SK-N-SH (cell line): ENCODE measurements at regions not wholly inside any gene's neighbourhood (a gene's known extent, or its start where the extent isn't known, plus 50 kb on each side); places are given as distances from the start of the nearest gene placed in this dataset.

Source experiments
- CTCF ChIA-PET: fragments of 300-600, 350-600 bp; formaldehyde crosslinking; extraction: SDS; loops from one replicate; lab custom pipeline; 2021; lab: Yijun Ruan, JAX
- POLR2A ChIA-PET: fragments of 350-600 bp; sonication (Branson Sonifier 250); formaldehyde crosslinking; extraction: SDS; loops from one replicate; lab custom pipeline; 2020; ENCODE audit warnings: antibody characterized with exemption, inconsistent platforms; lab: Yijun Ruan, JAX
- DNase-seq: peaks from one replicate; pipeline ENCODE4 v3.0.0; 2012
- H2AFZ ChIP-seq: fragments of 200-600 bp; sonication (generic); 2 replicates; pipeline ENCODE4 v1.8.1; 2016; ENCODE audit warnings: antibody characterized with exemption, mild to moderate bottlenecking, low read depth
- H3F3A ChIP-seq: fragments of 200-600 bp; sonication (generic); replicated peaks from 2 replicates; pipeline ENCODE3; 2016; ENCODE audit warnings: antibody characterized with exemption, mild to moderate bottlenecking; ENCODE audit not compliant: insufficient read depth
- H3K27ac ChIP-seq, 2 experiments: fragments of 200-500 bp in 1 of 2; fragments of 200-600 bp in 1 of 2; sonication (Bioruptor generic) in 1 of 2; sonication (generic), shearing (Covaris generic) in 1 of 2; 2 replicates each; pipeline versions ENCODE4 v1.5.1 to v1.6.1; 2014 to 2016; ENCODE audit warnings: low read depth in 2 of 2, inconsistent platforms in 1 of 2, low read length in 1 of 2, mild to moderate bottlenecking in 1 of 2, mixed read lengths in 1 of 2
- H3K27me3 ChIP-seq: fragments of 200-600 bp; sonication (generic), shearing (Covaris generic); 2 replicates; pipeline ENCODE4 v1.6.1; 2016; ENCODE audit warnings: mixed run types; ENCODE audit not compliant: insufficient read depth
- H3K36me3 ChIP-seq, 2 experiments: fragments of 200-500 bp in 1 of 2; fragments of 200-600 bp in 1 of 2; sonication (Bioruptor generic) in 1 of 2; sonication (generic) in 1 of 2; replicated peaks in 1 of 2; 2 replicates each; pipeline versions ENCODE3 to v1.5.1; 2014 to 2016; ENCODE audit warnings: low read length in 1 of 2, mild to moderate bottlenecking in 1 of 2; ENCODE audit not compliant: insufficient read depth in 2 of 2, control insufficient read depth in 1 of 2
- H3K4me1 ChIP-seq, 2 experiments: fragments of 200-500 bp in 1 of 2; fragments of 200-600 bp in 1 of 2; sonication (Bioruptor generic) in 1 of 2; sonication (generic), shearing (Covaris generic) in 1 of 2; 2 replicates each; pipeline versions ENCODE4 v1.5.1 to v1.6.1; 2014 to 2016; ENCODE audit warnings: low read depth in 1 of 2, low read length in 1 of 2, mixed run types in 1 of 2; ENCODE audit not compliant: insufficient read depth in 2 of 2, control insufficient read depth in 1 of 2
- H3K4me2 ChIP-seq: fragments of 200-600 bp; sonication (generic), shearing (Covaris generic); 2 replicates; pipeline ENCODE4 v1.6.1; 2017; ENCODE audit warnings: mixed run types
- H3K4me3 ChIP-seq, 2 experiments: fragments of 200-500 bp in 1 of 2; fragments of 200-600 bp in 1 of 2; sonication (Bioruptor generic) in 1 of 2; sonication (generic), shearing (Covaris generic) in 1 of 2; 2 replicates each; pipeline versions ENCODE4 v1.5.1 to v1.8.1; 2014 to 2016; ENCODE audit warnings: low read depth in 2 of 2, inconsistent platforms in 1 of 2, low read length in 1 of 2, mild to moderate bottlenecking in 1 of 2, mixed read lengths in 1 of 2, moderate library complexity in 1 of 2
- H3K79me2 ChIP-seq: fragments of 200-600 bp; sonication (generic); 2 replicates; pipeline ENCODE4 v1.8.1; 2017; ENCODE audit warnings: mild to moderate bottlenecking; ENCODE audit not compliant: insufficient read depth
- H3K9ac ChIP-seq: fragments of 200-600 bp; sonication (generic); 2 replicates; pipeline ENCODE4 v1.6.1; 2017; ENCODE audit warnings: mixed run types
- H3K9me2 ChIP-seq: fragments of 200-600 bp; sonication (generic); 2 replicates; pipeline ENCODE4 v1.6.1; 2017; ENCODE audit warnings: mixed run types
- H3K9me3 ChIP-seq: fragments of 200-600 bp; sonication (generic); 2 replicates; pipeline ENCODE4 v1.6.1; 2017; ENCODE audit warnings: mixed run types, mild to moderate bottlenecking, moderate library complexity
- H4K20me1 ChIP-seq: fragments of 200-600 bp; sonication (generic); 2 replicates; pipeline ENCODE4 v1.6.1; 2017; ENCODE audit warnings: mild to moderate bottlenecking, mixed run types; ENCODE audit not compliant: insufficient read depth
- CHD2 ChIP-seq: fragments of 150-350 bp; IDR thresholded peaks from 2 replicates; pipeline ENCODE4 v1.6.1; 2018; ENCODE audit warnings: low read length; ENCODE audit not compliant: partially characterized antibody
- ELF1 ChIP-seq: IDR thresholded peaks from 2 replicates; pipeline ENCODE4 v1.4.0; 2012
- EZH2phosphoT487 ChIP-seq: fragments of 200-600 bp; sonication (generic); IDR thresholded peaks from 2 replicates; pipeline ENCODE4 v1.6.1; 2017; ENCODE audit warnings: low read depth, mixed run types, mild to moderate bottlenecking, antibody characterized with exemption, moderate library complexity, borderline replicate concordance
- IRF3 ChIP-seq: fragments of 150-350 bp; IDR thresholded peaks from 2 replicates; pipeline ENCODE4 v1.6.1; 2016; ENCODE audit warnings: mild to moderate bottlenecking, low read depth, low read length
- PBX3 ChIP-seq: IDR thresholded peaks from 2 replicates; pipeline ENCODE4; 2012
- REST ChIP-seq: IDR thresholded peaks from 2 replicates; pipeline ENCODE4 v1.6.1; 2012; ENCODE audit warnings: mild to moderate bottlenecking, low read depth, low read length, moderate library complexity
- TAF1 ChIP-seq: IDR thresholded peaks from 2 replicates; pipeline ENCODE4 v1.6.1; 2012; ENCODE audit warnings: low read depth, mild to moderate bottlenecking, low read length, moderate library complexity, borderline replicate concordance
- USF2 ChIP-seq: fragments of 150-350 bp; IDR thresholded peaks from 2 replicates; pipeline ENCODE4 v1.6.1; 2017; ENCODE audit warnings: antibody characterized with exemption, low read length, low read depth, borderline replicate concordance
- YY1 ChIP-seq: IDR thresholded peaks from 2 replicates; pipeline ENCODE4 v1.4.0; 2012; ENCODE audit warnings: low read depth, mild to moderate bottlenecking
- ZBTB33 ChIP-seq: IDR thresholded peaks from 2 replicates; pipeline ENCODE4 v1.4.0; 2012; ENCODE audit warnings: low read depth, borderline replicate concordance
- WGBS: methylation state at CpG from one replicate; pipeline ENCODE4 v1.1.6; 2017; ENCODE audit warnings: low lambda C conversion rate; 5-methylcytosine and 5-hydroxymethylcytosine counted together

- no peak for TF ChIP-seq PBX3
- no peak for TF ChIP-seq REST
- no peak for TF ChIP-seq EZH2phosphoT487
- no peak for TF ChIP-seq CHD2
- TF ChIP-seq YY1 = no peak
- TF ChIP-seq TAF1 = no peak
- no peak for TF ChIP-seq ZBTB33
- TF ChIP-seq ELF1 = no peak
- no peak for TF ChIP-seq USF2
- no peak for TF ChIP-seq IRF3
- Histone ChIP-seq H4K20me1 (no peaks in the 10 kb centered on the region), H3K9ac (no peak overlapping the region), H3K4me3 (no peak overlapping the region), H3K27ac (no peak overlapping the region), H3K27me3 (no peaks in the 10 kb centered on the region), H3K4me2 (no peak overlapping the region), H2AFZ (no peak overlapping the region), H3K79me2 (no peaks in the 10 kb centered on the region), H3K36me3 (no peaks in the 10 kb centered on the region), H3F3A (no peaks in the 10 kb centered on the region), H3K4me1 (no peaks in the 10 kb centered on the region), H3K9me3 (no peaks in the 10 kb centered on the region), H3K9me2 (no peaks in the 10 kb centered on the region)
- WGBS = 41% methylated on average over 2 of the region's 2 CpGs
- ChIA-PET CTCF (no interaction called here), POLR2A (no interaction called here)
- DNase-seq = no peak
Measured at GRCh38 chr4:38343608-38344007, 320.4 kb upstream of the KLF3 start.
